NCI-H2196 treated with DMSO at 0.1 percent for 48 hours (cell line): ENCODE measurements at regions not wholly inside any gene's neighbourhood (a gene's known extent, or its start where the extent isn't known, plus 50 kb on each side); places are given as distances from the start of the nearest gene placed in this dataset.
"Not testable (repeated sequence)": the region's sequence is repeated elsewhere in the genome, so short reads cannot be mapped to it uniquely, and the experiment has no call there.

ENCODE experiments used
- DNase-seq: peaks from one replicate; lab custom pipeline; 2025; ENCODE audit not compliant: unreplicated experiment; lab: John Stamatoyannopoulos, UW

DNA sequence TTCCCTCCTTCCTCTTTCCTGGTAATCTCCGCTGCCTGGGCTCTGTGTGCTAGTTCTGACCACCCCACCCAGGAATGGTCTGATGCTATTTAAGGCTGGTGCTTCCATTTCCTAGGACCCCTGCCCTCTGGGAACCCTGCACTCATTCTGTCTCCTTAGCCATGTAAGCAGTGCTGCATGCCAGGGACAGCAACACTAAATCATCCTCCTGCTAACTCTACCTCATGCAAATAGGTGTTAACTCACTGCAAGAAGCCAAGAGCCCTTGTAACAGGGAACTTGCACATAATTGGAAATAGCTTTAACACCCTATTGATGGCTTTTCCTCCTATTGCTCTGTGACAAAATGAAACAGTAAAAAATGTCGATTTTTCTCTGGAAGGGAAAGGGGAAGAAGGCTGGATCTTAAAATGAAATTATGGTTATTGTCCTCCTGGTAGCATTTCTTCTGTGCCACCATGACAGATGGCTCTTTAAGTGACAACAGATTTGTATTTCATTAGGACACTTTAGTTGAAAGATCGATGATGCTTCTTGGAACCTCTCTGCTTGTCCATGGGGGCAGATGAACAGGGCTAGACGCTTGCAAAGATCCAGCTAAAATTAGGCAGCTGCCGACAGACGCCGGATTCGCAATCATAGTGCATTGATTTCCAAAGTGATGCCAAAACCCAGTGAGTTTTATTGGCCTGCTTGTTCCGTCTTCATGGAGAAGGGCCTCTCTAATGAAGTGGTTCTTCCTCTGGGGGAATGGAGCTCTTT, 551.7 kb downstream of the MATN1 start:
- no peak for DNase-seq

GRCh38 chr1:30169269-30169668, 554.1 kb downstream of the MATN1 start:
- DNase-seq = no peak

DNA sequence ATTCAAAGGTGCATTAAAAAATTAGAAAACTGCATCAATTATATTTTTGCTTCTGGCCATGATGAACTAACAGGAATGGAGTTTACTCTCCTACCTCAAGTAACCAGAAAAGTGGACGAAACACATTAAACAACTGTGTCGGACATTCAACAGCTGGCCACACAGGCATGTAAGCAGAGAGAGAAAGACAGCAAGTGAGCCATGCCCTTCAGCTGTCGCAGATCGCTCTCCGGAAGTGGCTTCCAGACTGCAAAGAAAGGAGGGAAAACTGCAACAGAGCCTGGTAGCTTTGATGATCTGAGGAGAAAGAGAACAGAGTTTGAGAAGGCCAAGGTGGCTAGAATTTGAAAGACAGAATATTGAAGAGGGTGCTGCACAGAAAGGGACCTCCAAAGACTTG, 557.2 kb downstream of the MATN1 start:
- DNase-seq = no peak

- DNase-seq = no peak
Measured at GRCh38 chr1:30165116-30165515, 558.3 kb downstream of the MATN1 start.

DNA sequence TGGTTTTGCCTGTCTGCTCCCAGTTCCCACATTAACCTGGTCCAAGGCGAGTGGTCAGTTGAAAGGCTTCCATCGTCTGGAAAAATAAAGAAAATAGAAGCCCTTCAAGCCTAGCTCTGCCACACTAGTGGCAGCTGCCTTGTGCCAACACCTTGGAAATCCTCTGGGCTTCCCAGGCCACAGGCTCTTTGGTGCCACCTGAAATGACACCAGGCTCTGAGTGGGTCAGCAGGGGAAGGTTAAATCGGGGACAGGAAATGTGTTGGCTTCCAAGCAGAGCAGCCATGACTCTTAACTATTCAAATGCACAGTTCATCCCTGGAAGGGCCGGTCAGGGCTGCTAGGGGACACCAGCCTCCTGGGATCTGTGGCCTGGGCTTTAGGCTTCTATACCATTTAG, 558.7 kb downstream of the MATN1 start:
- no peak for DNase-seq

- no peak for DNase-seq
Measured at GRCh38 chr1:30162565-30162964, 560.8 kb downstream of the MATN1 start.

DNA sequence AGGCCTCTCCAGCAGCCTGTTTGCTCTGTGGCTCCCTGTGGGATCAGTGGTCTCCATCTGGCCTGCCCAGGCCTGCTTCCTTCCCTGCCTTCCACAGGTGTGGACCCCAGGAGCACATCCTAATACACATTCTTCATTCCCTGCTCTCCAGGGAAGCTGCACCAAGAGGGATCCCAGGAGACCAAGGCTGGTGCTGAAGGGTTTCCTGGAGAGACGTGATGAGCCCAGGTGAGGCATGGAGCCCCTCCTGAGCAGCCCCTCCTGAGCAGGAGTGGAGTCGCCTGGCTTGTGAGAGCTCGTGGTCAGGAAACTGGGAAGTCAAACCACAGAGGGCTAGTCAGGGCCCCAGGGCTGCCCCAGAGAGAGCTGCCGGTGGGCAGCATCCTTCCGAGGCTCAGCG, 561.4 kb downstream of the MATN1 start:
- no peak for DNase-seq

- no peak for DNase-seq
Measured at GRCh38 chr1:30160999-30161689, 562.2 kb downstream of the MATN1 start.

- DNase-seq = no peak
Measured at GRCh38 chr1:30159015-30159414, 564.4 kb downstream of the MATN1 start.

DNA sequence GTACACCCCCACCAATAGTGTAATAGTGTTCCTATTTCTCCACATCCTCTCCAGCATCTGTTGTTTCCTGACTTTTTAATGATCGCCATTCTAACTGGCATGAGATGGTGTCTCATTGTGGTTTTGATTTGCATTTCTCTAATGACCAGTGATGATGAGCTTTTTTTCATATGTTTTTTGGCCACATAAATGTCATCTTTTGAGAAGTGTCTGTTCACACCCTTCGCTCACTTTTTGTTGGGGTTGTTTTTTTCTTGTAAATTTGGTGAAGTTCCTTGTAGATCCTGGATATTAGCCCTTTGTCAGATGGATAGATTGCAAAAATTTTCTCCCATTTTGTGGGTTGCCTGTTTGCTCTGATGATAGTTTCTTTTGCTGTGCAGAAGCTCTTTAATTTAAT, 567.7 kb downstream of the MATN1 start:
- DNase-seq = not testable (repeated sequence)

DNA sequence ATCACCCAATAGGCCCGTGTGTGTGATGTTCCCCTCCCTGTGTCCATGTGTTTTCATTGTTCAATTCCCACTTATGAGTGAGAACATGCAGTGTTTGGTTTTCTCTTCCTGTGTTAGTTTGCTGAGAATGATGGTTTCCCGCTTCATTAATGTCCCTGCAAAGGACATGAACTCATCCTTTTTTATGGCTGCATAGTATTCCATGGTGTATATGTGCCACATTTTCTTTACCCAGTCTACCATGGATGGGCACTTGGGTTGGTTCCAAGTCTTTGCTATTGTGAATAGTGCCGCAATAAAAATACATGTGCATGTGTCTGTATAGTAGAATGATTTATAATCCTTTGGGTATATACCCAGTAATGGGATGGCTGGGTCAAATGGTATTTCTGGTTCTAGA, 568.1 kb downstream of the MATN1 start:
- DNase-seq = not testable (repeated sequence)

DNA sequence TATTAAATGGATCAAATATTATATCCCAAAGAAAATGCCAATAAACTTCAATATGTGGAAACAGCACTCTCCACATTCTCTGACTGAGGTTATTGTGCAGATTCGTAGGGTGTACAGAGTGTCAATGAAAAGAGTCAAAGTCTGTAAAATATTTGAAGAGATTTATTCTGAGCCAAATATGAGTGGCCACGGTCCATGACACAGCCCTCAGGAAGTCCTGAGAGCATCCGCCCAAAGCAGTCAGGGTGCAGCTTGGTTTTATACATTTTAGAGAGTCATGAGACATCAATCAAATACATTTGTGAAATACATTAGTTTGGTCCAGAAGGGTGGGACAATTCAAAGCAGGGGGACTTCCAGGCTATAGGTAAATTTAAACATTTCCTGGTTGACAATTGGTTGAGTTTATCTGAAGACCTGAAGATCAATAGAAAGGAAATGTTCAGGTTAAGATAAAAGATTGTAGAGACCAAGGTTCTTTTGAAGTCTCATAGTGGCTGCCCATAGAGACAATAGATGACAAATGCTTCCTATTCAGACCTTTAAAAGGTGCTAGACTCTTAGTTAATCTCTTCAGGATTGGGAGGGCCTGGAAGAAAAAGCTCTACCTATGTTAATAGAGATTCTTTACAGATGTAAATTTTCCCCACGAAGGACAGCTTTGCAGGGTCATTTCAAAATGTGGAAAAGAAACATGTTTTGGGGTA, 569.5 kb downstream of the MATN1 start:
- DNase-seq = no peak

GRCh38 chr1:30151826-30152225, 571.6 kb downstream of the MATN1 start:
- DNase-seq = no peak

DNA sequence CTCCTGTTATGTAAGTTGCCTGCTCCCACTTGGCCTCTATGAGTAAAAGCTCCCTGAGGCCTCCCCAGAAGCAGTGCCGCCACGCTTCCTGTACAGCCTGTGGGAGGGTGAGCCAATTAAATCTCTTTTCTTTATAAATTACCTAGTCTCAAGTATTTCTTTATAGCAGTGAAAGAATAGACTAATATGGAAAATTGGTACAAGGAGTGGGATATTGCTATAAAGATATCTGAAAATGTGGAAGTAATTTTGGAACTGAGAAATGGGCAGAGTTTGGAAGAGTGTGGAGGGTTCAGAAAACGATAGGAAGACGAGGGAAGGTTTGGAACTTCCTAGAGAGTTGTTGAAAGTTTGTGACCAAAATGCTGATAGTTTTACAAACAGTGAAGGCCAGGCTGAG, 572.3 kb downstream of the MATN1 start:
- DNase-seq = no peak

GRCh38 chr1:30149226-30149625, 574.2 kb downstream of the MATN1 start:
- DNase-seq = no peak

GRCh38 chr1:30148676-30149075, 574.7 kb downstream of the MATN1 start:
- no peak for DNase-seq

- DNase-seq = no peak
Measured at GRCh38 chr1:30147188-30147587, 576.2 kb downstream of the MATN1 start.

GRCh38 chr1:30146448-30146847, 576.9 kb downstream of the MATN1 start:
- DNase-seq = no peak

- DNase-seq = no peak
Measured at GRCh38 chr1:30145723-30146303, 577.6 kb downstream of the MATN1 start.

GRCh38 chr1:30144831-30145230, 578.6 kb downstream of the MATN1 start:
- no peak for DNase-seq

DNA sequence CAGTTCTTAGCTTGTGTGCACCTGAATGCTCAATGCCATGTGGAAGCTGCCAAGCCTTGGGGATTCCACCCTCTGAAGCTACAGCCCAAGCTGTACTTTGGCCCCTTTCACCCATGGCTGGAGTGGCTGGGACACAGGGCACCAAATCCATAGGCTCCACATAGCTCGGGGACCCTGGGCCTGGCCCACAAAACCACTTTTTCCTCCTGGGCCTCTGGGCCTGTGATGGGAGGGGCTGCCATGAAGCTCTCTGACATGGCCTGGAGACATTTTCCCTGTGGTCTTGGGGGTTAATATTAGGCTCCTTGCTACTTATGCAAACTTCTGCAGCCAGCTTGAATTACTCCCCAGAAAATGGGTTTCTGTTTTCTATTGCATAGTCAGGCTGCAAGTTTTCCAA, 579.9 kb downstream of the MATN1 start:
- DNase-seq = no peak

- DNase-seq = no peak
Measured at GRCh38 chr1:30140566-30140965, 582.8 kb downstream of the MATN1 start.
